B cell (primary cell): ENCODE measurements at regions not wholly inside any gene's neighbourhood (a gene's known extent, or its start where the extent isn't known, plus 50 kb on each side); places are given as distances from the start of the nearest gene placed in this dataset.

Experiments used
- ATAC-seq: fragments of 200-7000 bp; cut with Tn5 transposase; one replicate; pipeline ENCODE4 v1.10.0; 2021; ENCODE audit warnings: low read depth, mild to moderate bottlenecking, moderate number of reproducible peaks, moderate library complexity
- CTCF ChIA-PET: fragments of 350-600 bp; sonication (Branson Sonifier 250); formaldehyde crosslinking; loops from one replicate; lab custom pipeline; 2021; ENCODE audit warnings: antibody characterized with exemption, inconsistent platforms; lab: Charles Lee
- POLR2A ChIA-PET: fragments of 350-600 bp; sonication (Branson Sonifier 250); formaldehyde crosslinking; loops from one replicate; lab custom pipeline; 2021; ENCODE audit warnings: antibody characterized with exemption; lab: Charles Lee
- DNase-seq: peaks from one replicate; pipeline ENCODE4 v3.0.0; 2013
- H2AFZ ChIP-seq: 2 replicates; pipeline ENCODE4 v1.6.1; 2012; ENCODE audit warnings: mild to moderate bottlenecking, low read depth, low read length; ENCODE audit not compliant: insufficient read depth, poor library complexity, severe bottlenecking
- H3K27ac ChIP-seq, 2 donors: 1 replicate in 1 of 2; 2 replicates in 1 of 2; pipeline ENCODE4 v1.5.1; 2012 to 2013; ENCODE audit warnings: low read length in 2 of 2, mild to moderate bottlenecking in 2 of 2, moderate library complexity in 1 of 2
- H3K27me3 ChIP-seq, 4 experiments: fragments of 200-600 bp in 1 of 4; sonication (generic) in 1 of 4; replicated peaks in 1 of 4; 1 replicate in 2 of 4; 2 replicates in 2 of 4; pipeline versions ENCODE4 v1.6.1 to v1.7.0; 2013 to 2016; ENCODE audit warnings: low read length in 3 of 4, mild to moderate bottlenecking in 2 of 4, mixed read lengths in 1 of 4, moderate library complexity in 1 of 4; ENCODE audit not compliant: insufficient read depth in 4 of 4, control insufficient read depth in 3 of 4; ENCODE audit errors: control extremely low read depth in 1 of 4
- H3K36me3 ChIP-seq, 2 experiments: replicated peaks in 1 of 2; 1 replicate in 1 of 2; 2 replicates in 1 of 2; pipeline versions ENCODE4 v1.6.1 to v1.7.1; 2013; ENCODE audit warnings: low read length in 1 of 2; ENCODE audit not compliant: insufficient read depth in 2 of 2, control insufficient read depth in 1 of 2; ENCODE audit errors: control extremely low read depth in 1 of 2, extremely low read depth in 1 of 2
- H3K4me1 ChIP-seq, 2 donors: fragments of 200-600 bp in 1 of 2; sonication (generic) in 1 of 2; 1 replicate in 1 of 2; 2 replicates in 1 of 2; pipeline versions ENCODE4 v1.5.1 to v1.6.1; 2013 to 2017; ENCODE audit warnings: low read length in 2 of 2; ENCODE audit not compliant: control insufficient read depth in 2 of 2, insufficient read depth in 2 of 2
- H3K4me2 ChIP-seq: replicated peaks from 2 replicates; pipeline ENCODE3; 2012; ENCODE audit warnings: mild to moderate bottlenecking, low read depth, low read length; ENCODE audit not compliant: poor library complexity, severe bottlenecking
- H3K4me3 ChIP-seq, 5 experiments: fragments of 200-600 bp in 1 of 5; sonication (generic) in 1 of 5; 1 replicate in 3 of 5; 2 replicates in 2 of 5; pipeline versions ENCODE4 v1.5.1 to v1.7.0; 2011 to 2016; ENCODE audit warnings: low read length in 4 of 5, mild to moderate bottlenecking in 4 of 5, low read depth in 2 of 5, control low read depth in 1 of 5, moderate library complexity in 1 of 5; ENCODE audit not compliant: insufficient read depth in 1 of 5; ENCODE audit errors: control extremely low read depth in 1 of 5, extremely low read depth in 1 of 5
- H3K79me2 ChIP-seq: fragments of 200-600 bp; sonication (generic); one replicate; pipeline ENCODE4 v1.6.0; 2016; ENCODE audit warnings: low read length; ENCODE audit not compliant: control insufficient read depth, insufficient read depth
- H3K9ac ChIP-seq: fragments of 200-600 bp; sonication (generic); 2 replicates; pipeline ENCODE4 v1.6.1; 2017; ENCODE audit warnings: mild to moderate bottlenecking, low read length, moderate library complexity
- H3K9me3 ChIP-seq, 3 donors: one replicate each; pipeline versions ENCODE4 v1.6.1 to v1.7.1; 2013; ENCODE audit warnings: low read length in 2 of 3; ENCODE audit not compliant: control insufficient read depth in 2 of 3, insufficient read depth in 1 of 3; ENCODE audit errors: control extremely low read depth in 1 of 3
- H4K20me1 ChIP-seq: 2 replicates; pipeline ENCODE4 v1.6.0; 2012; ENCODE audit warnings: mild to moderate bottlenecking, low read length; ENCODE audit not compliant: insufficient read depth, control insufficient read depth, poor library complexity, severe bottlenecking
- H3K27ac Mint-ChIP-seq: one replicate; pipeline ENCODE4 v1.8.0; 2021; ENCODE audit warnings: mixed read lengths
- H3K27me3 Mint-ChIP-seq: one replicate; pipeline ENCODE4 v1.8.0; 2021; ENCODE audit warnings: mixed read lengths
- H3K4me1 Mint-ChIP-seq: one replicate; pipeline ENCODE4 v1.8.0; 2021; ENCODE audit warnings: mixed read lengths
- H3K4me3 Mint-ChIP-seq: one replicate; pipeline ENCODE4 v1.8.0; 2021; ENCODE audit warnings: mixed read lengths
- H3K9me3 Mint-ChIP-seq: one replicate; pipeline ENCODE4 v1.8.0; 2022; ENCODE audit warnings: mixed read lengths; ENCODE audit not compliant: insufficient read depth
- EZH2 ChIP-seq: IDR thresholded peaks from 2 replicates; pipeline ENCODE4 v1.6.1; 2012; ENCODE audit warnings: borderline replicate concordance, low read depth, mild to moderate bottlenecking, moderate library complexity, low read length; ENCODE audit not compliant: insufficient read depth, poor library complexity, severe bottlenecking
- WGBS: methylation state at CpG from one replicate; pipeline ENCODE4 v1.1.5; 2013; ENCODE audit warnings: missing lambda C conversion rate; ENCODE audit not compliant: insufficient coverage; 5-methylcytosine and 5-hydroxymethylcytosine counted together
- intact Hi-C: fragments of 100-400 bp; cut with micrococcal nuclease; formaldehyde crosslinking; loops from one replicate; pipeline ENCODE4 v1.10.0; 2022
- TF ChIP-seq, protein P1 (sequence below): fragments of 200-600 bp; IDR thresholded peaks from one replicate; pipeline ENCODE4 v1.8.0; 2022; ENCODE audit warnings: antibody characterized with exemption, mild to moderate bottlenecking

DNA sequence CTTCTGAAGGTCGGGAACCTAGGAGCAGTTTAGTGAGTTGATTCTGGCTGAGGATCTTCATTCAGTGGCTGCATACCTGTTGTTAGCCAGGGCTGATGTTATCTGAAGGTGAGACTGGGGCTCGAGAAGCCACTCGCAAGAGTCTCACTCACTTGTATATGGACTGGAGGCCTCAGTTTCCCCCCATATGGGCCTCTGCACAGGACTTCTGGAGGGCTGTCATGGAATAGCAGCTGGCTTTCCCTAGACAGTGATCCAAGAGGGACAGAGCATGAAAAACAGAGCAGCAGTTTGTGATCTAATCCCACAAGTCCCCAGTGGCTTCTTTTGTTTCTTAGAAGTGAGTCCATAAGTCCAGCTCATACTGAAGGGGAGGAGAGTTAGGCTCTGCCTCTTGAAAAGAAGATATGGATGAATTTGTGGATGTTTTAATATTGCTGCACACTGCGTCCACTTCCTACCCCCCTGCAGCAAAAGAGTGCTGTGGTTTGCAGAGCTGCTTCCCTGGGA is 623.4 kb downstream of the CDH26 start:
- no peak overlapping the region for H3K4me3 Mint-ChIP-seq
- ChIA-PET CTCF (no interaction called here), POLR2A (no interaction called here)
- Histone ChIP-seq H3K27me3 (no peaks in the 10 kb centered on the region), H3K36me3 (no peaks in the 10 kb centered on the region), H3K9ac (no peak overlapping the region), H3K4me3 (no peak overlapping the region), H3K27ac (no peak overlapping the region), H3K4me2 (no peak overlapping the region), H3K79me2 (no peaks in the 10 kb centered on the region), H2AFZ (no peak overlapping the region), H3K4me1 (no peaks in the 10 kb centered on the region), H3K9me3 (peaks cover 0 to 5% (median 0%) of the 10 kb centered on the region in 3 donors), H4K20me1 (no peaks in the 10 kb centered on the region)
- ATAC-seq (no peak), DNase-seq (no peak)
- TF ChIP-seq, protein P1, sequence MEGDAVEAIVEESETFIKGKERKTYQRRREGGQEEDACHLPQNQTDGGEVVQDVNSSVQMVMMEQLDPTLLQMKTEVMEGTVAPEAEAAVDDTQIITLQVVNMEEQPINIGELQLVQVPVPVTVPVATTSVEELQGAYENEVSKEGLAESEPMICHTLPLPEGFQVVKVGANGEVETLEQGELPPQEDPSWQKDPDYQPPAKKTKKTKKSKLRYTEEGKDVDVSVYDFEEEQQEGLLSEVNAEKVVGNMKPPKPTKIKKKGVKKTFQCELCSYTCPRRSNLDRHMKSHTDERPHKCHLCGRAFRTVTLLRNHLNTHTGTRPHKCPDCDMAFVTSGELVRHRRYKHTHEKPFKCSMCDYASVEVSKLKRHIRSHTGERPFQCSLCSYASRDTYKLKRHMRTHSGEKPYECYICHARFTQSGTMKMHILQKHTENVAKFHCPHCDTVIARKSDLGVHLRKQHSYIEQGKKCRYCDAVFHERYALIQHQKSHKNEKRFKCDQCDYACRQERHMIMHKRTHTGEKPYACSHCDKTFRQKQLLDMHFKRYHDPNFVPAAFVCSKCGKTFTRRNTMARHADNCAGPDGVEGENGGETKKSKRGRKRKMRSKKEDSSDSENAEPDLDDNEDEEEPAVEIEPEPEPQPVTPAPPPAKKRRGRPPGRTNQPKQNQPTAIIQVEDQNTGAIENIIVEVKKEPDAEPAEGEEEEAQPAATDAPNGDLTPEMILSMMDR = no peak
- TF ChIP-seq EZH2 = no peak
- intact Hi-C loops = no loop called here
- H3K9me3 Mint-ChIP-seq = no peaks in the 10 kb centered on the region
- H3K27me3 Mint-ChIP-seq = no peaks in the 10 kb centered on the region
- WGBS = 100% methylated on average over 2 of the region's 4 CpGs
- no peaks in the 10 kb centered on the region for H3K4me1 Mint-ChIP-seq
- no peak overlapping the region for H3K27ac Mint-ChIP-seq

DNA sequence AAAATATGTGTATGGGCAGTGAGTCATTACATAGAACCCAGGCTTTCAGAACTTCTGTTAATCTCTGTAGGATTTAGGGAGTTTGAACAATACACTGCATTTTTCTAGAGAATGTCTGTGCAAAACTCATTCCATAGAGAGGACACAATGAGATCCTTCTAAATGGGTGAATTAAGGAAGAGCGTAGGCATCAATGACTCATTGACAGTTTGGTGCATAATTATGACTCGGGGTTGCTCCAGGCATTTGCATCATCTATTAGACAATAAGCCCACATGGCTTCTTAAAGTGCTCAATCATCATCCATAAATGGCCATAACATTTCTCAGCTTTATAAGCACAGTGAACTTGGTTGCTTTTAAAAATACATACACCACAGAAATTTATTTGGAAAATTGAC is 625.5 kb downstream of the CDH26 start:
- Histone ChIP-seq H3K9ac (no peak overlapping the region), H3K27ac (no peak overlapping the region), H3K79me2 (no peaks in the 10 kb centered on the region), H3K4me3 (no peak overlapping the region), H3K4me1 (no peaks in the 10 kb centered on the region), H3K27me3 (no peaks in the 10 kb centered on the region), H4K20me1 (no peaks in the 10 kb centered on the region), H2AFZ (no peak overlapping the region), H3K36me3 (no peaks in the 10 kb centered on the region), H3K4me2 (no peak overlapping the region), H3K9me3 (peaks cover 0 to 7% (median 0%) of the 10 kb centered on the region in 3 donors)
- H3K4me3 Mint-ChIP-seq = no peak overlapping the region
- intact Hi-C loops = no loop called here
- H3K27me3 Mint-ChIP-seq = no peaks in the 10 kb centered on the region
- ChIA-PET CTCF (no interaction called here), POLR2A (no interaction called here)
- no peak for TF ChIP-seq EZH2
- TF ChIP-seq, protein P1 = no peak
- WGBS = 83% methylated on average over 1 of the region's 2 CpGs
- ATAC-seq (no peak), DNase-seq (no peak)
- H3K9me3 Mint-ChIP-seq = no peaks in the 10 kb centered on the region
- no peak overlapping the region for H3K27ac Mint-ChIP-seq
- no peaks in the 10 kb centered on the region for H3K4me1 Mint-ChIP-seq
